HG03066 (cell line): ENCODE measurements at regions not wholly inside any gene's neighbourhood (a gene's known extent, or its start where the extent isn't known, plus 50 kb on each side); places are given as distances from the start of the nearest gene placed in this dataset.
A peak's percentile ranks its signal among the peaks of the same experiment; 100 is the strongest.
"Not testable (repeated sequence)": the region's sequence is repeated elsewhere in the genome, so short reads cannot be mapped to it uniquely, and the experiment has no call there.

Source experiments
- ATAC-seq: cut with Tn5 transposase; IDR thresholded peaks from one replicate; pipeline ENCODE4 v1.9.1; 2021; ENCODE audit warnings: low read depth; ENCODE audit not compliant: unreplicated experiment

DNA sequence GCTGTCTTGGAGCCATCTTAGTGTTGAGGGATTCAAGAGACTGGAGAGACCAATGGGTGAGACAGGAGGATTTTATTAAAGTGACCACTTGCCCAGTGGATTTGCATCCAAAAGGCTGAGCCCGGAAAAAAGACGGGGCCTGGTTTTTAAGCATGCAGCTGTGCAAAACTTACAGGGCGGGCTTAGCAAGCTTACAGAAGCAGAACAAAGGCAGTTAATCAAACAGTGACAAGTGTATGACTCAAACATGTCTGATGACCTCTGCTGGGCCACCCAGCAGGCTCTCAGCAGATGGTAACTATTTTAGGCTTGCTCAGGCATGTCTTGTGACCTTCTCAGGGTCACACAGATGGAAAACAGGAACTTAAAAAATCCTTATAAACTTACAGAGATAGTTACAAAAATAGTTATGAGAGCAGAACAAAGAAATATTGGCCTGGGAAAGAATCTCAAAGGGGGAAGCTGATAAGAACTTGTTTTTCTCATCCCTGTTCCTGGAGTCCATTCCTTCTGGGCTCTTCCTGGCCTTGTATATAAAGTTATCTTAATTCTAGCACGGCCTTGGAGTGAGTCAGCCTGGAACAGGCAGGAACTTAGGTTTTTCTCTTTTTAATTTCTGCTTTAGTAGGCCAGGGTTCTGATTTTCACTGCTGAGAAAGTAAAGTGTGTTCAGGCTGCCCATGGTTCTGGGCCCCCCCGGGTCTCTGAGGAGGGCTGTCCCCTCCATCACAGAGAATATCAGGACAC lies 141.3 kb downstream of the CCDC74A start:
- not testable (repeated sequence) for ATAC-seq

DNA sequence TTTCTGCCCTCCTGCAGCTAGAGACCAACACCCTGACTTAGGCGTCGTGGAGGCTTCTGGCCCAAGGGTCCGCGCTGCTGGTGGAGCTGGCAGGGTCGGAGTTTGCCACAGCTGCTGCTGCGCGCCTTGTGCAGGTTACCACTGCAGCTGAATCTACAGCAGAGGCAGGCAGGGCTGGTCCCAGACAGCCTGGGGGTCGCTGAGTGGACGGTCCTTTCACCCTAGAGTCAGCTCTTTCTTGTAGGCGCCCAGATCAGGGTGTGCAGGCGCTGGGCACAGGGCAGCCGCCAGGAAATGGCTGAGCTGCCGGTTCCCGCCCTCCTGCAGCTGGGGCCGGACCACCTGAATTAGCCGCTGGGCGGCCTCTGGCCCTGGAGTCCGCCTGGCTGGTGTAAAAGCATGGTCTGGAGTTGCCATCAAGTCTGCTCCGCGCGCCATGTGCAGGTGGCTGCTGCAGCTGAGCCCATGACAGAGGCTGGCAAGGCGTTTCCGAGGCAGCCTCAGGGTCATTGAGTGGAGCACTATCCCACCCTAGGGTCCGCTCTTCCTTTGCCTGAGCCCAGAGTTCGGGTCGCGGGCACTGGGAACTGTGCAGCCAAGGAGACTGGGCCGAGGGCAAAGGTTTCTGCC lies 144.3 kb downstream of the CCDC74A start:
- ATAC-seq: not testable (repeated sequence)

DNA sequence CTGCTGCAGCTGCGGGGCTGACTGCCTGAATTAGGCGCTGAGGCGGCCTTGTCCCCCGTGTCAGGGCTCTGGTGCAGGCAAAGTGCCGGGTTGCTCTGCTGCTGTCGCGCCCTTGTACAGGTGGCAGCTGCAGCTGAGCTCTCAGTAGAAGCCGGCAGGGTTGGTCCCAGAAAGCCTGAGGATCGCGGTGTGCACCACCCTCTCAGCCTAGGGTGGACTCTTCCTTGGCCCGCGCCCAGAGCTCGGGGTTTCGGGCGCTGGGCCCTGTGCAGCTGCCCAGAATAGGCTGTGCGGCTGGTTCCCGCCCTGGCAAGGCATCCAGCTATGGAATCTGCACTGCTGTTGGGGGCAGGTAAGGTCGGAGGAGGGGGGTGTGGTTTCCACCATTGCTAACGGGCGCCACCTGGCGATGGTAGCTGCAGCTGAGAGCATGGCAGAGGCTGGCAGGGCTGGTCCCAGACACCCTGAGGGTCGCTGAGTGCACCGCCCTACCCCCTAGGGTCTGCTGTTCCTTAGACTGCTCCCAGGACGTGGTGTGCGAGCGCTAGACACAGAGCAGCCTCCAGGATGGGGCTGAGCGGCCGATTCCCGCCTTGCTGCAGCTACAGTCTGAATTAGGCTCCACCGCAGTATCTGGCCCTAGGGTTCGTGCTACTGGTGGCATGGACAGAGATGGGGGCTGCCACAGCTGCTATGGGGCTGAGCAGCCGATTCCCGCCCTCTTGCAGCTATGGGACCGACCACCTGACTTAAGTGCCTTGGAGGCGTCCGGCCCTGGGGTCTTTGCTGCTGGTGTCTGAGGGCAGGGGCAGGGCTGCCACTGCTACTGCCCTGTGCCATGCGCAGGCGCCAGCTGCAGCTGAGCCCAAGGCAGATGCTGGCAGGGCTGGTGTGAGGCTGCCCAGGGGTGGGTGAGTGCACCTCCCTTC lies 145.0 kb downstream of the CCDC74A start:
- peak; percentile 86 for ATAC-seq

DNA sequence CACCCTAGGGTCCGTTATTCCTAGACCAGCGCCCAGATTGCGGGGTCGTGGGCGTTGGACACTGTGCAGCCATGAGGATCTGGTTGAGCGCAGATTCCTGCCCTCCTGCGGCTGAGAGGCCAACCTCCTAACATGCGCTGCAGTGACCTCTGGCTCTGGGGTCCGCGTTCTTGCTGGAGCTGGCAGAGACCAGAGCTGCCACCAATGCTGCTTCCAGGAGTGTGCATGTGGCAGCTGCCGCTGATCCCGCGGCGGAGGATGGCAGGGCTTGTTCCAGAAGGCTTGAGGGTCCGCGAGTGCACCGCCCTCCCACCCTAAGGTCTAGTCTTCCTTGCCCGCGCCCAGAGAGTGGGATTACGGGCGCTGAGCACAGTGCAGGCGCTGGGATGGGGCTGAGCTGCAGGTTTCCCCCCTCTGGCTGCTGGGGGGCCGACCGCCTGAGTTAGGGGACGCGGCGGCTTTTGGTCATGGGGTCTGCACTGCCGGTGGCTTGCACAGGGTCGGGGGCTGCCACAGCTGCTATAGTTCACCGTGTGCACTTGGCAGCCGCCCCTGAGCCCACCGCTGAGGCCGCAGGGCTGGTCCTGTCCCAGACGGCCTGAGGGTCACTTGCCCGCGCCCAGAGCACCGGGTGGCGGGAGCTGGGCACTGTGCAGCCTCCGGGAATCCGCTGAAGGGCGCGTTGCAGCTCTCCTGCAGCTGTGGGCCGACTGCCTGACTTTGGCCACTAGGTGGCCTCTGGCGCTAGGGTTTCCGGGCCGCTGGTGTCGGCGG lies 145.9 kb downstream of the CCDC74A start:
- ATAC-seq: peak; percentile 80

DNA sequence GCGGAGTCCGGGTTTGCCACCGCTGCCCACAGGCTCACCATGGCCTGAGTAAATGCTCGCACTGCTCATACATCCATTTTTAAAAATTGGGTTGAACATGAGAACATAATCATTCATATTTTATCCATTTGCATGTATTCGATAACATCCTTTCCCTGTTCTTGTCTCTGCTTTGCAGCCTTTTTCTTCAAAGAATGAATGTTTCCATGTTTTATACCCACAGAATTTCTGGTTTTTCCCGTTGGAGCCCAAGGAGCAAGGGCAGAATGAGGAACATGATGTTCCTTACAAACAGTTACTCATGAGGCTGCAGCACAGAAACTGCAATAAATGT lies 146.5 kb downstream of the CCDC74A start:
- no peak for ATAC-seq

DNA sequence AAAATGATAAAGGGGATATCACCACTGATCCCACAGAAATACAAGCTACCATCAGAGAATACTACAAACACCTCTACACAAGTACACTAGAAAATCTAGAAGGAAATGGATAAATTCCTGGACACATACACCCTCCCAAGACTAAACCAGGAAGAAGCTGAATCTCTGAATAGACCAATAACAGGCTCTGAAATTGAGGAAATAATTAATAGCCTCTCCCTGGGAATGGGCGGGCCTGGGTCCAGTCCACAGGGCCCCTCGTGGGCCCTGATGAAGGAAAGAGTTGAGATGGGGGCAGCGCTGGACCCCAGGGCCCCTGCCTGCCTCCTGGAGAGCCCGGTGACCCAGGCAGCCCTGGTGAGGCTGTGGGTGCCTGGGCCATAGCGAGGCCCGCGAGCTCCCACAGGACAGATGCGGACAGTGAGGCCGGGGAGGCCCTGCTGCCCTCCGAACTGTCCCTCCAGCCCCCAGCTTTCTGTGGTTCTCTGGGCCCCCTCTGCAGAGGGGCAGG lies 154.0 kb downstream of the CCDC74A start:
- peak; percentile 13 for ATAC-seq

DNA sequence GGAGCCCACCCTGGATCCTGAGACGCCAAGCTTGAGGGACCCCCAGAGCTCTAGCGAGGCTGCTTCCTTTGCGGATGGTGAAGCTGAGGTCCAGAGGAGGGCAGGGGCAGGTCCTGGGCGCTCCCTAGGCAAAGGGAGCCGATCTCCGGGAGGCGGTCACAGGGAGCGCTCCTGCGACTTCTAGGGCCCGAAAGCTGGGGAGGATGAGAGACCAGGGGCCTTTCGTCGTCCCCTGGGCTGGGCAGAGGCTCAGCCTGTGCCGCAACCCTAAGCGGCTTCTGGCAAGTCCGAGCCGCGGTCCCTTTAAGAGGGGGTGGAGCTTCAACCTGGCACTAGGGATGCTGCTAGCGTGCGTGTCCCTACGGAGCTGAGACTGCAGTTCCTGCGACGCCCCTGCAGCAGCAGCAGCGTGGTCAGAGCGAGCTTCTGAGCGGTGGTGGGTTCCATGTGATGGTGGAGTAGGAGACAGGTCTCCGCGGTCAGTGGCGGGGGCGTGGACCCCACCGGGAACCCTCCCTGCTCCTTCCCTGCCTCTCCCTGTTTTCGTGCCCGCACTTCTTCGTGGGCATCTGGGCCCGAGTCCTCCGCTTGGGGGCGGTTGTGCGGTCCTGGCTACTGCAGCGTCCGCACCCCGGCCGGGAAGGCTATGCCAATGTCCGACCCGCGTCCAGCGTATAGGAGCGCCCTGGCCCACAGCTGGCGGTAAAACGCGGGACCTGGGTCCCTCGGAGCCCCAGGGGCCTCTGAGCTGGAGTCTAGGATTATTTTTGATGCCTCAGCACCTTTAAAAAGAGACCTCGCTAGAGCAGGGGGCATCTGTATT lies 154.6 kb downstream of the CCDC74A start:
- peak; percentile 99 for ATAC-seq

DNA sequence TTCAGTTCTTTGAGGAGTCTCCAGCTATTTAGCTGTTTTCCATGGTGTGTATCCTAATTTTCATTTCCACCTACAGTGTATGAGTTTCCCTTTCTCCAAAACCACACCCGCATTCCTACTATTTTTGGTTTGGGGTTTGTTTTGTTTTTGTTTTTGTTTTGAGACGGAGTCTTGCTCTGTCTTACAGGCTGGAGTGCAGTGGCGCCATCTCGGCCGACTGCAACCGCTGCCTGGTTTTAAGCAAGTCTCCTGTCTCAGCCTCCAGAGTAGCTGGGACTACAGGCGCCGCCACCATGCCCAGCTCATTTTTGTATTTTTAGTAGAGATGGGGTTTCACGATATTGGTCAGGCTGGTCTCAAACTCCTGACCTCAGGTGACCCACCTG lies 155.2 kb downstream of the CCDC74A start:
- ATAC-seq: peak; percentile 43

DNA sequence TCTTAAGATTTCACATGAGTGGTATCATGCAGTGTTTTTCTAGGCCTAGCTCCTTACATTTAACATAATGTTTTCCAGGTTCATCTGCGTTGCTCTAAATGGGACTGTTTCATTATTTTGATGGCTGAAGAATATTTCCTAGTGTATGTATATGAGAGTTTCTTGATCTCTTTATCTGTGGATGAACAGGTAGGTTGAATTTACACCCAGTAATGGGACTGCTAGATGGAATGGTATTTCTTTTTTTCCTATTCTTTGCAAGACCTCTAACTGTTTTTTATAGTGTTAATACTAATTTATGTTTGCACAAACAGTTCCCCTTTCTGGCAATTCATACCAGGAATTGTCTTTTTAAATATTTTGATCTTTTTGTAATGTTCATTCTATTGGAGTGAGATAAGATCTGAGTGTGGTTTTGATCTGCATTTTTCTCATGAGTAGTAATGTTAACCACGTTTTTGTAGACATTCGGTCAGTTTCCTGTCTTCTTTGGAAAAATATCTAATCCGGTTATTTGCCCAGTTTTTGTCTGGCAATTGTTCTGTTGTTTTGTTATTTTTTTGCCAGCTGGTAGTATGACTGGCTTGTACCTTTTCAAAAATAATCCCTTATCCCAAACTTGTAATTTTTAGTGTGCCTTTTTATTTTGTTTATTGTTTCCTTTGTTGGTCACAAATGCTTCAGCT lies 157.1 kb downstream of the CCDC74A start:
- not testable (repeated sequence) for ATAC-seq

DNA sequence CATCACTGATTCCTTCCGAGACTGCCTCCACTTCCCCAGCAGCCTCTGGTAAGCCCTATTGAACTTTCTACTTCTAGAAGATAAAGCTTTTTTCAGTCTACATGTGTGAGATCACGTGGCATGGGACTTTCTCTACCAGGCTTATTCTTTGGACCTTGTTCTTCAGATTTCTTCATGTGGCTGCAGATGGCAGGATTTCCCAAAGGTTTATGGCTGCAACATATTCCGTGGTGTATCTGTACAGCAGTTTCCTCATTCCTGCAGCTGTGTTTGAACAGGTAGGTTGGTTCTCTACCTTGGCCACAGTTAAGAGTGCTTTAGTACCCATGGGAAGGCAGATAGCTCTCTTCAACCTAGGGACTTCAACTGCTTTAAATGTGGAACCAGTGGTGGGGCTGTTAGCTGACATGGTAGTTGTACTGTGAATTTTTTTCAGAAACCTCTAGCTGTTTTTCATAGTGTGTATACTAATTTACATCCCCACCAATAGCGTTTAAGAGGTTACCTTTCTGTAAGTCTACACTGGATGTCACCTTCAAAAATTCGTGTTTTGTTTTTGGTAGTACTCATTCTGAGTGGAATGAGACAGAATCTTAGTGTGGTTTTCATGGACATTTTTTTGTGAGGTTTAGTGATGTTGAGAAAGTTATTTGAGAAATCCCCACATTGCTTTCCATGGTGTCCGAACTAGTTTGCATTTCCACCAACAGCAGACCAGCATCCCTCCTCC lies 158.6 kb downstream of the CCDC74A start:
- not testable (repeated sequence) for ATAC-seq

DNA sequence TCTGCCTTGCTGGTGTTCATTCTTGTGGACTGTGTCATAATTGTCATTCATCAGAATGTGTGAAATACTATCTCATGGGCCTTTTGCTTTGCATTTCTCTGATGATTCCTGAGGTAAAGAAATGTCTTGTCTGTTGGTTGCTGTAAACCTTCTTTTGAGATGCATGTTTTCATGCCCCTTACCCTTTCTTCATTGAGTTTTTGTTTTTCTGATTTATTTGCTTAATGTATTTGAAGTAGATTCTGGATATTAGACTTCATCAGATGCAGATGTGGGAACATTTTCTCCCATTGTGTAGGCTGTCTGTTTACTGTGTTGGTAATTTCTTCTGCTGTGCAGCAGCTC lies 159.2 kb downstream of the CCDC74A start:
- not testable (repeated sequence) for ATAC-seq

DNA sequence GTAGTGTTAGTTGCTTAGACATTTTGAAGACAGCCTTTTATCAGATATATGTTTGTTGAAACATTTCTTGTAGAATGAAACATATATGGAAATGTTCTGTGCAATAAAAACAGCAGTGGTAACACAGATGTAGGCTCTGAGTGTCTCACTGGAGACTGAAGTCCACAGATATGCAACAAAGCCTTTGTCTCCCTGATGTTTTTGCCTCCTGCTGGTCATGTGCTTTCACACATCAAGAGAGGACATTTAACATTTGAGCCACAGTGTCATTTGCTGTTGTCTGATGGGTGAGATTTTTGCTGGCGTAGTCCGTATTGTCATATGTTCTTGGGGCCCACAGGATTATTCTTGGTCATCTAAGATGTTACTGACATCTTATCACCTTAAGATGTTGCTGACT lies 161.4 kb downstream of the CCDC74A start:
- not testable (repeated sequence) for ATAC-seq

DNA sequence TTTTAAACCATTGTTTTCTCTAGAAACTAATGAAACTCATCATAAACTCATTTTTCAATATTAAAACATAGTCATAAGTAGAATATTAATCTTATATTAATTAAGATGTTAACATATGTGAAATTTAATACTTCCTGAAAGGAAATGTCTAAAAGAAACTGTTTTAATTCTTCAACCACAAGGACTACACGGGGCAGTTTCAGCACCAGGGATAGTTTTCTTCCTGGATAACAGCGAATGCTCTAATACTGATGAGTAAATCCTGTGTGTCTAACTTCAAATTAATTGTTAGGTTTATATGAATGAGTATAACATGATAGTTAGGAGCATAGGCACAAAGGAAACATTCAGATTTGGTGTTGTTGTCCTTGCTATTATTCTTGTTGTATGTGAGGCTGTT lies 183.6 kb downstream of the CCDC74A start:
- not testable (repeated sequence) for ATAC-seq

DNA sequence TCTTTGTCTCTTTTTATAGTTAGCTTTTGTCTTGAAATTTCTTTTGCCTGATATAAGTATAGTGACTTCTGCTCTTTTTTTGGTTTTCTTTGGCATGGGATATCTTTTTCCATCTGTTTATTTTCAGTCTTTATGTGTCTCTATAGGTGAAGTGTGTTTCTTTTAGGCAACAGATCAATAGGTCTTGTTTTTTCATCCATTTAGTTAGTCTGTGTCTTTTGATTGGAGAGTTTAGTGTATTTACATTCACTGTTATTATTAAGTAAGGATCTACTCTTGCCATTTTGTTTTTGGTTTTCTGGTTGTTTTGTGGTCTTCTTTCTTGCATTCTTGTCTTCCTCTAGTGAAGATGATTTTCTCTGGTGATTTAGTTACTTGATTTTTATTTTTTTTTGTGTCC lies 190.2 kb downstream of the CCDC74A start:
- not testable (repeated sequence) for ATAC-seq

DNA sequence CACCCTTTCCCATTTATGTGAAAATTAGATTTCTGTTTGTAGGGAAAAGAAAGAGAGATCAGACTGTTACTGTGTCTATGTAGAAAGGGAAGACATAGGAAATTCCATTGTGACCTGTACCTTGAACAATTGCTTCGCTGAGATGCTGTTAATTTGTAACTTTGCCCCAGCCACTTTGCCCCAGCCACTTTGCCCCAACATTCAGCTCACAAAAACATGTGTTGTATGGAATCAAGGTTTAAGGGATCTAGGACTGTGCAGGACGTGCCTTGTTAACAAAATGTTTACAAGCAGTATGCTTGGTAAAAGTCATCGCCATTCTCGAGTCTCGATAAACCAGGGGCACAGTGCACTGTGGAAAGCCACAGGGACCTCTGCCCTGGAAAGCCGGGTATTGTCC lies 193.5 kb downstream of the CCDC74A start:
- ATAC-seq: not testable (repeated sequence)

DNA sequence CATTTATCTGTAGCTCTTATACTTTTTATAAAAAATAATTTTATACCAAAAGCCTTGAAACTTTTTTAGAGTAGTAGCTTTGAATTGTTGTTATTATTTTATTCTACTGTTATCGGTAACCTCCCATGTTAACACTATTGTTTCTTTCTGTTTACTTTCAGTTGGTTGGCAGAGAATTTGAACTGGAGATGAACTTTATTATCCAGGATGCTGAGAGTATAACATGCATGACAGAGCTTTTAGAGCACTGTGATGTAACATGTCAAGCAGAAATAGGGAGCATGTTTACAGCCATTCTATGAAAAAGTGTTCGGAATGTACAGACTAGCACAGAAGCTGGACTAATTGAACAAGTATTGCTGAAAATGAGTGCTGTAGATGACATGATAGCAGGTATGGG lies 194.6 kb downstream of the CCDC74A start:
- not testable (repeated sequence) for ATAC-seq

DNA sequence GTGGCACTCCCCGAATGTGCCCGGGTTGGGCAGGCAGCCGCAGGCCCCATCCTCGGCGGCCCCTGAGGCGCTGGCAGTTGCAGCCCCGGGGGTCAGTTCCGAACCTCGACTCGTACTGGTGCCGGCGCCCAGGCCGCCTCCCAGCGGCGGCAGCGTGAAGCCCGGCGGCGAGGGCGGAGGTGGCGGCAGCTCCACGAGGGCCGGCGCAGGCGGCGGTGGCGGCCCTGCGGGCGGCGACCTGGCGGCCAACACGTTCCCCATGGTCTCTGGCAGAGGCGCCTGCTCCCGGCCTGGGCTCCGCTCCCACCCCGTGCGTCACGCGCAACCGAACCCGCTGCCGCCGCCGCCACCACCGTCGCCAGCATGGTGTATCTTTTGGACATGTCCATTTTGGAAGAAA lies 196.3 kb downstream of the CCDC74A start:
- ATAC-seq: no peak

DNA sequence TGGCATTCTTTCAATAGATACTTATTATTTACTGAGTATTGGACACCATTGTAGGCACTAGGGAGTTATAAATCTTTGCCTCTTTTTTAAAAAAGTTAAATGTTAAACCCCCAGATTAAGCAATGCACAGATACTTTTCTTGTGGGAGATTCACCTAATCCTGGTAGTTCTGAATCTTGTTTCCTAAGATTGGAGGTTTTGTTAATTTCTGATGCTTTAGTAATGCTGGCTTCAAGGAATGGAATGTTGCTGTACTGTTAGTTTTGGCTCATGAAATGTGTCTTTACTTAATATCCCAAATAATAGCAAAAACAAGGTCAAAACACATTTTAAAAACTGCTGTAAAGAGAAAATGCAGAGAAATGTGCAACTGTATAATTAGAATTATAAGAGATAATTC lies 200.8 kb downstream of the CCDC74A start:
- ATAC-seq: not testable (repeated sequence)
